HepG2 (cell line): ENCODE measurements at regions not wholly inside any gene's neighbourhood (a gene's known extent, or its start where the extent isn't known, plus 50 kb on each side); places are given as distances from the start of the nearest gene placed in this dataset.

Source experiments
- ATAC-seq: fragments of 200-7000 bp; cut with Tn5 transposase; 3 replicates; pipeline ENCODE4 v1.9.1; 2020; ENCODE audit warnings: mild to moderate bottlenecking, moderate library complexity
- BruUV-seq: library from RNA; stranded (reverse); fragments of 400-500 nt; replicated peaks from 2 replicates; lab custom pipeline; 2021; lab: Mats Ljungman, UMichigan
- CTCF ChIA-PET: fragments of 300-600 bp; formaldehyde crosslinking; extraction: SDS; loops from one replicate; lab custom pipeline; 2021; ENCODE audit warnings: low total read pairs, inconsistent platforms, low intra/inter-chr PET ratio; lab: Yijun Ruan, JAX
- POLR2A ChIA-PET: fragments of 350-600 bp; sonication (Branson Sonifier 250); formaldehyde crosslinking; loops from one replicate; lab custom pipeline; 2020; ENCODE audit warnings: antibody characterized with exemption, inconsistent platforms; lab: Yijun Ruan, JAX
- DNase-seq: peaks from one replicate; pipeline ENCODE4 v3.0.0-alpha.2; 2015; ENCODE audit warnings: low spot score
- FAIRE-seq: peaks from 3 replicates; lab custom pipeline; 2011; peaks lifted over from hg19 to GRCh38; lab: Jason Lieb, UNC
- H2AFZ ChIP-seq: one replicate; pipeline ENCODE4 v1.6.1; 2011; ENCODE audit warnings: low read length, inconsistent platforms
- H3K27ac ChIP-seq: fragments of 300-600 bp; 3 replicates; pipeline ENCODE4 v1.8.0; 2011; ENCODE audit warnings: mixed run types, mild to moderate bottlenecking, mixed read lengths, low read length, inconsistent platforms; ENCODE audit not compliant: insufficient read depth; ENCODE audit errors: extremely low read length
- H3K27me3 ChIP-seq, 2 experiments: fragments of 200-600 bp in 1 of 2; 2 replicates in 1 of 2; 3 replicates in 1 of 2; pipeline versions ENCODE4 v1.6.0 to v1.8.0; 2011; ENCODE audit warnings: low read length in 2 of 2, mild to moderate bottlenecking in 2 of 2, moderate library complexity in 2 of 2, inconsistent platforms in 1 of 2; ENCODE audit not compliant: insufficient read depth in 2 of 2, control insufficient read depth in 1 of 2
- H3K36me3 ChIP-seq, 2 experiments: fragments of 200-600 bp in 1 of 2; replicated peaks in 1 of 2; 2 replicates in 1 of 2; 3 replicates in 1 of 2; pipeline versions ENCODE4 v1.5.1 to v1.8.0; 2011; ENCODE audit warnings: low read length in 2 of 2, inconsistent platforms in 1 of 2; ENCODE audit not compliant: insufficient read depth in 2 of 2, control insufficient read depth in 1 of 2
- H3K4me1 ChIP-seq: 2 replicates; pipeline ENCODE4 v1.5.1; 2012; ENCODE audit warnings: low read length, inconsistent platforms; ENCODE audit not compliant: insufficient read depth
- H3K4me2 ChIP-seq: 2 replicates; pipeline ENCODE4 v1.6.0; 2011; ENCODE audit warnings: low read depth, low read length, inconsistent platforms
- H3K4me3 ChIP-seq, 3 experiments: fragments of 200-600 bp in 1 of 3; sonication (generic), shearing (Covaris generic) in 1 of 3; replicated peaks in 1 of 3; 2 replicates each; pipeline ENCODE4 v1.5.1; 2011 to 2016; ENCODE audit warnings: low read length in 3 of 3, inconsistent platforms in 2 of 3, low read depth in 2 of 3, mild to moderate bottlenecking in 2 of 3, control low read depth in 1 of 3, mixed read lengths in 1 of 3; ENCODE audit not compliant: insufficient read depth in 1 of 3
- H3K79me2 ChIP-seq: one replicate; pipeline ENCODE4 v1.6.1; 2011; ENCODE audit warnings: low read length, inconsistent platforms; ENCODE audit not compliant: insufficient read depth
- H3K9ac ChIP-seq: 2 replicates; pipeline ENCODE4 v1.6.0; 2011; ENCODE audit warnings: mild to moderate bottlenecking, low read depth, low read length, inconsistent platforms; ENCODE audit not compliant: insufficient read depth
- H3K9me3 ChIP-seq: 2 replicates; pipeline ENCODE4 v1.5.1; 2012; ENCODE audit warnings: mild to moderate bottlenecking, low read length
- H4K20me1 ChIP-seq: 2 replicates; pipeline ENCODE4 v1.6.0; 2011; ENCODE audit warnings: inconsistent platforms, mild to moderate bottlenecking, low read length, moderate library complexity; ENCODE audit not compliant: insufficient read depth
- ZFP36L2 ChIP-seq: sonication (generic); formaldehyde crosslinking; IDR thresholded peaks from 2 replicates; pipeline ENCODE4 v1.4.0; 2020; ENCODE audit warnings: missing genetic modification reagents
- ZNF672 ChIP-seq: sonication (generic); formaldehyde crosslinking; IDR thresholded peaks from 2 replicates; pipeline ENCODE4 v1.8.1; 2022; ENCODE audit warnings: missing genetic modification reagents
- WGBS: methylation state at CpG from one replicate; pipeline ENCODE4 v1.1.6; 2017; ENCODE audit warnings: low lambda C conversion rate; 5-methylcytosine and 5-hydroxymethylcytosine counted together
- in situ Hi-C: cut with HindIII; loops from 2 replicates; pipeline ENCODE4 v1.10.0; 2017; ENCODE audit warnings: low pct_unique_long_range_greater_than_20kb; ENCODE audit not compliant: extremely low pct_ligation_motif_present
- intact Hi-C: fragments of 100-400 bp; cut with micrococcal nuclease; formaldehyde crosslinking; loops from one replicate; pipeline ENCODE4 v1.10.0; 2022; ENCODE audit not compliant: unreplicated experiment
- TF ChIP-seq, protein P1 (sequence below): sonication (generic); formaldehyde crosslinking; IDR thresholded peaks from 2 replicates; pipeline ENCODE4 v1.5.0; 2020; ENCODE audit warnings: mild to moderate bottlenecking, missing genetic modification reagents, borderline replicate concordance
- TF ChIP-seq, protein P2 (sequence below): sonication (generic); formaldehyde crosslinking; IDR thresholded peaks from 2 replicates; pipeline ENCODE4 v1.4.0; 2020; ENCODE audit warnings: low read depth, missing genetic modification reagents

DNA sequence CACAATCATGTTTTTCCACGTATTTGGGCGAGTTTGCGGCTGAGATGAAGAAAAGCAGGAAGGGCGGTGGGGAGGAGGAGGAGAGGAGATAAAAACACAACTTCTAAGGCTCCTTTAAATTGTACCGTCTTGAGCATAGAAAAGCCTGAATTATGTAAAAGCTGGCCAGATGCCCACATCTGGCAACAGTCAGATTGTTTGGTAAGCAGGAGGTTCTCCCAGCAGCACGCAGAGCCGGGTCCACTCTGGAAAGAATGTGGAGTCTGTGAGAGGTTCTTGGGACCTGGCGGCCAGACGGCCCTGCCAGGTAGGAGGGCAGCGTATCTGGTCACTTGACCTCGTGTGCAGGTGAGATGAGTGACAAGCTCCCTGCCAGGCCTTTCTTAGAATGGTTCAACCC lies 215.3 kb upstream of the APCDD1 start:
- BruUV-seq, result no TSS peak
- no peaks in the 10 kb centered on the region for H3K4me1 ChIP-seq
- H3K27me3 ChIP-seq, result peaks cover 0 to 15% of the 10 kb centered on the region in 2 experiments; a peak in 2 of 5 replicates
- TF ChIP-seq ZNF672 (CRISPR knock-in tag) (no peak), ZFP36L2 (CRISPR knock-in tag) (no peak)
- TF ChIP-seq, protein P1, sequence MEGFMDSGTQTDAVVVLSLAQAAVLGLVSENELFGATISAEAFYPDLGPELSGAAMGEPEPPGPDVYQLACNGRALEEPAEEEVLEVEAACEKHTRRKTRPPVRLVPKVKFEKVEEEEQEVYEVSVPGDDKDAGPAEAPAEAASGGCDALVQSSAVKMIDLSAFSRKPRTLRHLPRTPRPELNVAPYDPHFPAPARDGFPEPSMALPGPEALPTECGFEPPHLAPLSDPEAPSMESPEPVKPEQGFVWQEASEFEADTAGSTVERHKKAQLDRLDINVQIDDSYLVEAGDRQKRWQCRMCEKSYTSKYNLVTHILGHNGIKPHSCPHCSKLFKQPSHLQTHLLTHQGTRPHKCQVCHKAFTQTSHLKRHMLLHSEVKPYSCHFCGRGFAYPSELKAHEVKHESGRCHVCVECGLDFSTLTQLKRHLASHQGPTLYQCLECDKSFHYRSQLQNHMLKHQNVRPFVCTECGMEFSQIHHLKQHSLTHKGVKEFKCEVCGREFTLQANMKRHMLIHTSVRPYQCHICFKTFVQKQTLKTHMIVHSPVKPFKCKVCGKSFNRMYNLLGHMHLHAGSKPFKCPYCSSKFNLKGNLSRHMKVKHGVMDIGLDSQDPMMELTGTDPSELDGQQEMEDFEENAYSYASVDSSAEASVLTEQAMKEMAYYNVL (CRISPR knock-in tag), result no peak
- TF ChIP-seq, protein P2, sequence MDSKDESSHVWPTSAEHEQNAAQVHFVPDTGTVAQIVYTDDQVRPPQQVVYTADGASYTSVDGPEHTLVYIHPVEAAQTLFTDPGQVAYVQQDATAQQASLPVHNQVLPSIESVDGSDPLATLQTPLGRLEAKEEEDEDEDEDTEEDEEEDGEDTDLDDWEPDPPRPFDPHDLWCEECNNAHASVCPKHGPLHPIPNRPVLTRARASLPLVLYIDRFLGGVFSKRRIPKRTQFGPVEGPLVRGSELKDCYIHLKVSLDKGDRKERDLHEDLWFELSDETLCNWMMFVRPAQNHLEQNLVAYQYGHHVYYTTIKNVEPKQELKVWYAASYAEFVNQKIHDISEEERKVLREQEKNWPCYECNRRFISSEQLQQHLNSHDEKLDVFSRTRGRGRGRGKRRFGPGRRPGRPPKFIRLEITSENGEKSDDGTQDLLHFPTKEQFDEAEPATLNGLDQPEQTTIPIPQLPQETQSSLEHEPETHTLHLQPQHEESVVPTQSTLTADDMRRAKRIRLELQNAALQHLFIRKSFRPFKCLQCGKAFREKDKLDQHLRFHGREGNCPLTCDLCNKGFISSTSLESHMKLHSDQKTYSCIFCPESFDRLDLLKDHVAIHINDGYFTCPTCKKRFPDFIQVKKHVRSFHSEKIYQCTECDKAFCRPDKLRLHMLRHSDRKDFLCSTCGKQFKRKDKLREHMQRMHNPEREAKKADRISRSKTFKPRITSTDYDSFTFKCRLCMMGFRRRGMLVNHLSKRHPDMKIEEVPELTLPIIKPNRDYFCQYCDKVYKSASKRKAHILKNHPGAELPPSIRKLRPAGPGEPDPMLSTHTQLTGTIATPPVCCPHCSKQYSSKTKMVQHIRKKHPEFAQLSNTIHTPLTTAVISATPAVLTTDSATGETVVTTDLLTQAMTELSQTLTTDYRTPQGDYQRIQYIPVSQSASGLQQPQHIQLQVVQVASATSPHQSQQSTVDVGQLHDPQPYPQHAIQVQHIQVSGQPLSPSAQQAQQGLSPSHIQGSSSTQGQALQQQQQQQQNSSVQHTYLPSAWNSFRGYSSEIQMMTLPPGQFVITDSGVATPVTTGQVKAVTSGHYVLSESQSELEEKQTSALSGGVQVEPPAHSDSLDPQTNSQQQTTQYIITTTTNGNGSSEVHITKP (CRISPR knock-in tag), result no peak
- TF ChIP-seq, all 625 proteins: peak for 0
- ChIA-PET POLR2A (no interaction called here), CTCF (no interaction called here)
- H3K4me3 ChIP-seq, result no peak overlapping the region
- WGBS, result 49% methylated on average over 7 of the region's 11 CpGs
- FAIRE-seq (no peak), DNase-seq (no peak), ATAC-seq (no peak)
- no peaks in the 10 kb centered on the region for H3K79me2 ChIP-seq
- no peak overlapping the region for H2AFZ ChIP-seq
- no peak overlapping the region for H3K4me2 ChIP-seq
- H3K9me3 ChIP-seq, result no peaks in the 10 kb centered on the region
- H3K27ac ChIP-seq, result no peak overlapping the region
- H3K9ac ChIP-seq, result no peak overlapping the region
- H4K20me1 ChIP-seq, result no peaks in the 10 kb centered on the region
- intact Hi-C loops (no loop called here), in situ Hi-C loops (no loop called here)
- H3K36me3 ChIP-seq, result no peaks in the 10 kb centered on the region
